H9 (cell line): ENCODE measurements at regions not wholly inside any gene's neighbourhood (a gene's known extent, or its start where the extent isn't known, plus 50 kb on each side); places are given as distances from the start of the nearest gene placed in this dataset.

Source experiments
- DNase-seq: peaks from one replicate; pipeline ENCODE4 v3.0.0-alpha.2; 2017
- H2AFZ ChIP-seq: one replicate; pipeline ENCODE4 v1.6.1; 2013; ENCODE audit warnings: mild to moderate bottlenecking, low read length, control low read depth, moderate library complexity
- H2AK5ac ChIP-seq: 2 replicates; pipeline ENCODE4 v1.6.1; 2013; ENCODE audit warnings: low read length, control low read depth, mixed read lengths; ENCODE audit not compliant: insufficient read length
- H2BK120ac ChIP-seq: one replicate; pipeline ENCODE4 v1.6.1; 2013; ENCODE audit warnings: low read depth, mild to moderate bottlenecking, low read length, control low read depth, inconsistent platforms; ENCODE audit not compliant: poor library complexity, severe bottlenecking
- H2BK12ac ChIP-seq: 2 replicates; pipeline ENCODE4 v1.6.1; 2013; ENCODE audit warnings: low read length, control low read depth, mixed read lengths, low read depth; ENCODE audit not compliant: insufficient read length
- H2BK15ac ChIP-seq: 2 replicates; pipeline ENCODE4 v1.6.1; 2013; ENCODE audit warnings: low read depth, low read length, control low read depth
- H2BK20ac ChIP-seq: one replicate; pipeline ENCODE4 v1.6.1; 2013; ENCODE audit warnings: low read depth, mild to moderate bottlenecking, low read length, control low read depth, inconsistent platforms; ENCODE audit not compliant: poor library complexity, severe bottlenecking
- H2BK5ac ChIP-seq: 2 replicates; pipeline ENCODE4 v1.6.1; 2013; ENCODE audit warnings: low read length, control low read depth, mixed read lengths; ENCODE audit not compliant: insufficient read length
- H3K14ac ChIP-seq: 2 replicates; pipeline ENCODE4 v1.6.1; 2013; ENCODE audit warnings: low read length, control low read depth; ENCODE audit not compliant: insufficient read depth
- H3K18ac ChIP-seq: 2 replicates; pipeline ENCODE4 v1.6.1; 2013; ENCODE audit warnings: low read depth, mild to moderate bottlenecking, mixed read lengths, low read length, control low read depth; ENCODE audit not compliant: insufficient read length
- H3K23ac ChIP-seq: 2 replicates; pipeline ENCODE4 v1.6.1; 2013; ENCODE audit warnings: low read length, control low read depth, mixed read lengths, low read depth; ENCODE audit not compliant: insufficient read length
- H3K23me2 ChIP-seq: 2 replicates; pipeline ENCODE4 v1.6.1; 2013; ENCODE audit warnings: low read depth, mild to moderate bottlenecking, mixed read lengths, low read length, control low read depth; ENCODE audit not compliant: insufficient read length, poor library complexity, severe bottlenecking
- H3K27ac ChIP-seq: 2 replicates; pipeline ENCODE4 v1.5.1; 2013; ENCODE audit warnings: low read length, control low read depth, mixed read lengths, low read depth; ENCODE audit not compliant: insufficient read length
- H3K27me3 ChIP-seq: 2 replicates; pipeline ENCODE4 v1.6.1; 2013; ENCODE audit warnings: low read length, control low read depth, inconsistent platforms; ENCODE audit not compliant: insufficient read depth
- H3K4ac ChIP-seq: 2 replicates; pipeline ENCODE4 v1.6.1; 2013; ENCODE audit warnings: low read depth, mild to moderate bottlenecking, control low read depth, inconsistent platforms, low read length, moderate library complexity
- H3K4me1 ChIP-seq: 2 replicates; pipeline ENCODE4 v1.6.1; 2013; ENCODE audit warnings: low read length, control low read depth, inconsistent platforms; ENCODE audit not compliant: insufficient read depth
- H3K4me2 ChIP-seq: 2 replicates; pipeline ENCODE4 v1.6.1; 2013; ENCODE audit warnings: low read length, control low read depth, mixed read lengths; ENCODE audit not compliant: insufficient read length, insufficient read depth
- H3K56ac ChIP-seq: 2 replicates; pipeline ENCODE4 v1.6.1; 2013; ENCODE audit warnings: low read depth, mild to moderate bottlenecking, mixed read lengths, low read length, control low read depth; ENCODE audit not compliant: insufficient read length
- H3K79me1 ChIP-seq: 2 replicates; pipeline ENCODE4 v1.6.1; 2013; ENCODE audit warnings: low read depth, mild to moderate bottlenecking, moderate library complexity, low read length, control low read depth, inconsistent platforms; ENCODE audit not compliant: insufficient read depth, poor library complexity, severe bottlenecking
- H3K79me2 ChIP-seq: 2 replicates; pipeline ENCODE4 v1.6.1; 2013; ENCODE audit warnings: low read length, control low read depth, inconsistent platforms; ENCODE audit not compliant: insufficient read depth
- H3K9ac ChIP-seq: 2 replicates; pipeline ENCODE4 v1.6.1; 2013; ENCODE audit warnings: low read length, control low read depth, mixed read lengths; ENCODE audit not compliant: insufficient read length; ENCODE audit errors: extremely low read depth
- H3K9me3 ChIP-seq: one replicate; pipeline ENCODE4 v1.6.1; 2013; ENCODE audit warnings: low read depth, low read length, inconsistent platforms; ENCODE audit not compliant: control insufficient read depth
- H3T11ph ChIP-seq: one replicate; pipeline ENCODE4 v1.6.1; 2013; ENCODE audit warnings: mild to moderate bottlenecking, low read length, control low read depth, inconsistent platforms
- H4K20me1 ChIP-seq: one replicate; pipeline ENCODE4 v1.6.1; 2013; ENCODE audit not compliant: control insufficient read depth, insufficient read length, insufficient read depth
- H4K5ac ChIP-seq: 2 replicates; pipeline ENCODE4 v1.6.1; 2013; ENCODE audit warnings: low read depth, mild to moderate bottlenecking, mixed read lengths, low read length, control low read depth; ENCODE audit not compliant: insufficient read length
- H4K8ac ChIP-seq: replicated peaks from 2 replicates; pipeline ENCODE4 v1.6.1; 2013; ENCODE audit warnings: low read length, control low read depth, mixed read lengths, low read depth; ENCODE audit not compliant: insufficient read length
- H4K91ac ChIP-seq: 2 replicates; pipeline ENCODE4 v1.6.1; 2013; ENCODE audit warnings: low read depth, mild to moderate bottlenecking, moderate library complexity, mixed read lengths, low read length, control low read depth; ENCODE audit not compliant: insufficient read length
- H3K27ac Mint-ChIP-seq, 3 experiments: 2 replicates in 2 of 3; 3 replicates in 1 of 3; pipeline ENCODE4 v1.8.0; 2020 to 2021; ENCODE audit warnings: mixed read lengths in 3 of 3, mild to moderate bottlenecking in 1 of 3, moderate library complexity in 1 of 3
- H3K27me3 Mint-ChIP-seq: 2 replicates; pipeline ENCODE4 v1.8.0; 2021; ENCODE audit warnings: low read depth, mild to moderate bottlenecking, moderate library complexity, mixed read lengths
- H3K36me3 Mint-ChIP-seq, 3 experiments: 2 replicates in 2 of 3; 3 replicates in 1 of 3; pipeline ENCODE4 v1.8.0; 2020 to 2021; ENCODE audit warnings: low read depth in 3 of 3, mixed read lengths in 3 of 3; ENCODE audit not compliant: insufficient read depth in 1 of 3
- H3K4me1 Mint-ChIP-seq, 2 experiments: 2 replicates each; pipeline ENCODE4 v1.8.0; 2020; ENCODE audit warnings: mixed read lengths in 2 of 2
- H3K4me3 Mint-ChIP-seq, 2 experiments: 2 replicates in 1 of 2; 3 replicates in 1 of 2; pipeline ENCODE4 v1.8.0; 2020 to 2021; ENCODE audit warnings: mild to moderate bottlenecking in 2 of 2, mixed read lengths in 2 of 2, moderate library complexity in 1 of 2
- H3K9me3 Mint-ChIP-seq, 2 experiments: 2 replicates in 1 of 2; 3 replicates in 1 of 2; pipeline ENCODE4 v1.8.0; 2020; ENCODE audit warnings: mild to moderate bottlenecking in 2 of 2, mixed read lengths in 2 of 2, moderate library complexity in 1 of 2
- WGBS: extraction: QIAGEN DNeasy Blood & Tissue Kit; methylation state at CpG from one replicate; pipeline ENCODE4 v1.1.7; 2013; ENCODE audit warnings: missing lambda C conversion rate, low lambda C conversion rate, mixed read lengths; ENCODE audit not compliant: insufficient read length; ENCODE audit errors: extremely low coverage; 5-methylcytosine and 5-hydroxymethylcytosine counted together
- TF ChIP-seq, protein P1 (sequence below): fragments of 200-600 bp; sonication (generic); conservative IDR thresholded peaks from 3 replicates; pipeline ENCODE4 v1.8.0; 2021; ENCODE audit warnings: antibody characterized with exemption, mild to moderate bottlenecking

DNA sequence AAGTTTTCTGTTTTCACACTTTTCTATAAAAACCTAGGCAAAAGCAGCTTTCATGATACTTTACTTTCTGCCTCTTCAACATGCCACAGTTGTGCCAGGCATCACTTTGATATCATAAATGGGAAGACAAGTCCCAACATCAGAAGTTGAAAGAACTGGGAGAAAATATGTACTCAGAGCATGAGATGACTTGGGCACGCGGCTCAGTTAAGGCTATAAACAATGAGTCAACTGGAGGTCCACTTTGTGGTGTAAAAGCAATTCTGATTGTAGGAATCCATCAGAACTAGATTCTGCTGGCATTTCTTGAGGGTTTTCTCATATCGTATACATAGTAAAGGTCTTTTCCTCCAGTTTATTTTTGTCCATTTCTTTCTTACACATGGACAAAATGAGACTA lies 109.7 kb upstream of the USP47 start:
- H2BK12ac ChIP-seq: no peak overlapping the region
- no CpG with 5 or more reads among the region's 3 CpGs for WGBS
- DNase-seq: no peak

More for the DNA sequence above, 109.7 kb upstream of the USP47 start:
- no peaks in the 10 kb centered on the region for H3K9me3 ChIP-seq
- no peak overlapping the region for H3K9ac ChIP-seq
- H2AK5ac ChIP-seq: no peak overlapping the region
- no peak overlapping the region for H2AFZ ChIP-seq
- no peaks in the 10 kb centered on the region for H3K79me2 ChIP-seq
- no peaks in the 10 kb centered on the region for H3K23me2 ChIP-seq
- TF ChIP-seq, protein P1, sequence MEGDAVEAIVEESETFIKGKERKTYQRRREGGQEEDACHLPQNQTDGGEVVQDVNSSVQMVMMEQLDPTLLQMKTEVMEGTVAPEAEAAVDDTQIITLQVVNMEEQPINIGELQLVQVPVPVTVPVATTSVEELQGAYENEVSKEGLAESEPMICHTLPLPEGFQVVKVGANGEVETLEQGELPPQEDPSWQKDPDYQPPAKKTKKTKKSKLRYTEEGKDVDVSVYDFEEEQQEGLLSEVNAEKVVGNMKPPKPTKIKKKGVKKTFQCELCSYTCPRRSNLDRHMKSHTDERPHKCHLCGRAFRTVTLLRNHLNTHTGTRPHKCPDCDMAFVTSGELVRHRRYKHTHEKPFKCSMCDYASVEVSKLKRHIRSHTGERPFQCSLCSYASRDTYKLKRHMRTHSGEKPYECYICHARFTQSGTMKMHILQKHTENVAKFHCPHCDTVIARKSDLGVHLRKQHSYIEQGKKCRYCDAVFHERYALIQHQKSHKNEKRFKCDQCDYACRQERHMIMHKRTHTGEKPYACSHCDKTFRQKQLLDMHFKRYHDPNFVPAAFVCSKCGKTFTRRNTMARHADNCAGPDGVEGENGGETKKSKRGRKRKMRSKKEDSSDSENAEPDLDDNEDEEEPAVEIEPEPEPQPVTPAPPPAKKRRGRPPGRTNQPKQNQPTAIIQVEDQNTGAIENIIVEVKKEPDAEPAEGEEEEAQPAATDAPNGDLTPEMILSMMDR: no peak
- no peak overlapping the region for H2BK15ac ChIP-seq
- H3K79me1 ChIP-seq: no peaks in the 10 kb centered on the region
- H3K27me3 Mint-ChIP-seq: peaks cover 5% of the 10 kb centered on the region; the same call in 1 of the 2 replicates
- H4K20me1 ChIP-seq: no peaks in the 10 kb centered on the region
- no peak overlapping the region for H2BK120ac ChIP-seq
- no peaks in the 10 kb centered on the region for H3K36me3 Mint-ChIP-seq
- no peak overlapping the region for H3T11ph ChIP-seq
- H2BK5ac ChIP-seq: no peak overlapping the region
- no peaks in the 10 kb centered on the region for H3K27me3 ChIP-seq
- no peak overlapping the region for H3K56ac ChIP-seq
- H3K18ac ChIP-seq: no peak overlapping the region
- H3K4me2 ChIP-seq: no peak overlapping the region
- H3K14ac ChIP-seq: no peak overlapping the region
- H3K23ac ChIP-seq: no peak overlapping the region
- H4K8ac ChIP-seq: no peak overlapping the region
- H2BK20ac ChIP-seq: no peak overlapping the region
- H3K27ac Mint-ChIP-seq: no peak overlapping the region
- no peak overlapping the region for H4K91ac ChIP-seq
- H3K9me3 Mint-ChIP-seq: peaks cover 2 to 7% of the 10 kb centered on the region in 2 experiments; a peak in 4 of 5 replicates
- peaks cover 3% of the 10 kb centered on the region; the same call in 1 of the 2 replicates for H3K4me1 ChIP-seq
- H3K4me3 Mint-ChIP-seq: no peak overlapping the region
- H3K27ac ChIP-seq: no peak overlapping the region
- H3K4me1 Mint-ChIP-seq: peaks cover 13% of the 10 kb centered on the region in 2 experiments
- H4K5ac ChIP-seq: no peak overlapping the region
- no peak overlapping the region for H3K4ac ChIP-seq
